Vagina (tissue), 2 donors: ENCODE measurements at regions not wholly inside any gene's neighbourhood (a gene's known extent, or its start where the extent isn't known, plus 50 kb on each side); places are given as distances from the start of the nearest gene placed in this dataset.

Experiments
- DNase-seq, 2 donors: peaks; one replicate each; pipeline ENCODE4 v3.0.0-alpha.2; 2017; ENCODE audit errors: extremely low spot score in 2 of 2
- H3K27ac ChIP-seq: fragments of 200-600 bp; sonication (generic); one replicate; pipeline ENCODE4 v1.5.1; 2019
- H3K27me3 ChIP-seq: fragments of 200-600 bp; sonication (generic); one replicate; pipeline ENCODE4 v1.5.1; 2019
- H3K36me3 ChIP-seq, 2 donors: fragments of 200-600 bp; sonication (generic); one replicate each; pipeline ENCODE4 v1.5.1; 2017 to 2019
- H3K4me1 ChIP-seq: fragments of 200-600 bp; sonication (generic); one replicate; pipeline ENCODE4 v1.5.1; 2019
- H3K4me3 ChIP-seq, 2 donors: fragments of 200-600 bp; sonication (generic); 1 replicate in 1 of 2; 2 replicates in 1 of 2; pipeline ENCODE4 v1.5.1; 2016 to 2019
- H3K9me3 ChIP-seq: fragments of 200-600 bp; sonication (generic); one replicate; pipeline ENCODE4 v1.5.1; 2019
- CTCF ChIP-seq, 3 experiments: fragments of 450-650 bp in 2 of 3; fragments of 200-600 bp in 1 of 3; sonication (generic) in 1 of 3; IDR thresholded peaks; one replicate each; pipeline ENCODE4 v1.5.1; 2017 to 2019; ENCODE audit warnings: antibody characterized with exemption in 3 of 3, mild to moderate bottlenecking in 2 of 3, moderate library complexity in 2 of 3
- POLR2A ChIP-seq, 2 donors: fragments of 450-650 bp; IDR thresholded peaks; one replicate each; pipeline ENCODE4 v1.6.1; 2017; ENCODE audit warnings: antibody characterized with exemption in 2 of 2, mild to moderate bottlenecking in 2 of 2, moderate library complexity in 2 of 2
- POLR2AphosphoS5 ChIP-seq, 2 donors: sonication (generic); formaldehyde crosslinking; IDR thresholded peaks; one replicate each; pipeline ENCODE4 v1.9.0; 2017; ENCODE audit warnings: antibody characterized with exemption in 2 of 2, mild to moderate bottlenecking in 2 of 2, low read depth in 1 of 2; ENCODE audit not compliant: insufficient read depth in 1 of 2
- intact Hi-C: fragments of 100-400 bp; cut with DNase I; formaldehyde crosslinking; loops from one replicate; pipeline ENCODE4 v1.15.1; 2023

- Histone ChIP-seq H3K36me3 (no peaks in the 10 kb centered on the region), H3K27me3 (no peaks in the 10 kb centered on the region), H3K9me3 (no peaks in the 10 kb centered on the region), H3K4me1 (no peaks in the 10 kb centered on the region), H3K27ac (no peak overlapping the region), H3K4me3 (no peak overlapping the region)
- no peak for TF ChIP-seq CTCF (IDR thresholded peaks at IDR 0.05)
- TF ChIP-seq POLR2AphosphoS5 (IDR thresholded peaks at IDR 0.05; ENCODE audit: insufficient read depth in 1 of 2, low read depth in 1 of 2): no peak
- TF ChIP-seq POLR2A (IDR thresholded peaks at IDR 0.05): no peak
- DNase-seq: no peak
- intact Hi-C loops: no loop called here
Measured at GRCh38 chr3:76733073-76733759, 306.7 kb upstream of the ROBO2 start.

GRCh38 chr3:76735152-76735551 is 304.7 kb upstream of the ROBO2 start:
- DNase-seq: no peak
- Histone ChIP-seq H3K36me3 (no peaks in the 10 kb centered on the region), H3K4me1 (no peaks in the 10 kb centered on the region), H3K27ac (no peak overlapping the region), H3K9me3 (no peaks in the 10 kb centered on the region), H3K4me3 (no peak overlapping the region), H3K27me3 (no peaks in the 10 kb centered on the region)
- no peak for TF ChIP-seq POLR2A (IDR thresholded peaks at IDR 0.05)
- intact Hi-C loops: no loop called here

- Histone ChIP-seq H3K27me3 (no peaks in the 10 kb centered on the region), H3K36me3 (no peaks in the 10 kb centered on the region), H3K9me3 (no peaks in the 10 kb centered on the region), H3K4me3 (no peak overlapping the region), H3K4me1 (no peaks in the 10 kb centered on the region), H3K27ac (no peak overlapping the region)
- no peak for DNase-seq
- TF ChIP-seq CTCF (IDR thresholded peaks at IDR 0.05) (no peak), POLR2A (IDR thresholded peaks at IDR 0.05) (no peak), POLR2AphosphoS5 (IDR thresholded peaks at IDR 0.05; ENCODE audit: insufficient read depth in 1 of 2, low read depth in 1 of 2) (no peak)
- intact Hi-C loops: no loop called here
Measured at GRCh38 chr3:76753599-76753998, 286.3 kb upstream of the ROBO2 start.

- Histone ChIP-seq H3K27ac (no peak overlapping the region), H3K4me3 (no peak overlapping the region), H3K9me3 (no peaks in the 10 kb centered on the region), H3K4me1 (no peaks in the 10 kb centered on the region), H3K36me3 (no peaks in the 10 kb centered on the region), H3K27me3 (no peaks in the 10 kb centered on the region)
- DNase-seq: no peak
- intact Hi-C loops: no loop called here
- TF ChIP-seq POLR2A (IDR thresholded peaks at IDR 0.05) (no peak), POLR2AphosphoS5 (IDR thresholded peaks at IDR 0.05; ENCODE audit: insufficient read depth in 1 of 2, low read depth in 1 of 2) (no peak), CTCF (IDR thresholded peaks at IDR 0.05) (no peak)
Measured at GRCh38 chr3:76754247-76754646, 285.7 kb upstream of the ROBO2 start.

- no peaks in the 10 kb centered on the region for H3K36me3 ChIP-seq
- no peak overlapping the region for H3K27ac ChIP-seq
- H3K4me3 ChIP-seq: no peak overlapping the region
- DNase-seq: no peak
- H3K9me3 ChIP-seq: no peaks in the 10 kb centered on the region
- no peak for TF ChIP-seq CTCF (IDR thresholded peaks at IDR 0.05)
- TF ChIP-seq POLR2AphosphoS5 (IDR thresholded peaks at IDR 0.05; ENCODE audit: insufficient read depth in 1 of 2, low read depth in 1 of 2): no peak
- TF ChIP-seq POLR2A (IDR thresholded peaks at IDR 0.05): no peak
- no peaks in the 10 kb centered on the region for H3K27me3 ChIP-seq
- intact Hi-C loops: no loop called here
- no peaks in the 10 kb centered on the region for H3K4me1 ChIP-seq
Measured at GRCh38 chr3:76756577-76756976, 283.3 kb upstream of the ROBO2 start.
